BLaER1 treated with 17β-estradiol and CSF1 and Interleukin-3, amounts not matched to agents 10 nM and 100 nM (cell line): ENCODE measurements at regions not wholly inside any gene's neighbourhood (a gene's known extent, or its start where the extent isn't known, plus 50 kb on each side); places are given as distances from the start of the nearest gene placed in this dataset.

Source experiments
- H3K27ac ChIP-seq, 11 experiments: shearing (Covaris generic); formaldehyde crosslinking; 2 replicates each; pipeline ENCODE4 v1.8.1; 2022
- H3K27me3 ChIP-seq, 11 experiments: shearing (Covaris generic); formaldehyde crosslinking; 2 replicates each; pipeline ENCODE4 v1.8.1; 2022
- H3K36me3 ChIP-seq, 11 experiments: shearing (Covaris generic); formaldehyde crosslinking; 2 replicates each; pipeline ENCODE4 v1.8.1; 2022
- H3K4me1 ChIP-seq, 10 experiments: shearing (Covaris generic); formaldehyde crosslinking; 2 replicates each; pipeline ENCODE4 v1.8.1; 2022
- H3K4me2 ChIP-seq, 11 experiments: shearing (Covaris generic); formaldehyde crosslinking; 2 replicates each; pipeline ENCODE4 v1.8.1; 2022
- H3K4me3 ChIP-seq, 10 experiments: shearing (Covaris generic); formaldehyde crosslinking; 2 replicates each; pipeline ENCODE4 v1.8.1; 2022
- H3K9ac ChIP-seq, 11 experiments: shearing (Covaris generic); formaldehyde crosslinking; 2 replicates each; pipeline ENCODE4 v1.8.1; 2022
- H3K9me3 ChIP-seq, 11 experiments: shearing (Covaris generic); formaldehyde crosslinking; replicated peaks in 1 of 11; 2 replicates each; pipeline ENCODE4 v1.8.1; 2022
- H4K20me1 ChIP-seq, 11 experiments: shearing (Covaris generic); formaldehyde crosslinking; 2 replicates each; pipeline ENCODE4 v1.8.1; 2022
- Cebpa-rat ChIP-seq, 11 experiments: shearing (Covaris generic); IDR thresholded peaks; 2 replicates each; pipeline ENCODE4 v1.8.1; 2022

- H3K27me3 ChIP-seq = no peaks in the 10 kb centered on the region
- no peaks in the 10 kb centered on the region for H4K20me1 ChIP-seq
- H3K4me3 ChIP-seq = no peak overlapping the region
- H3K4me1 ChIP-seq = peaks cover 32 to 69% (median 52%) of the 10 kb centered on the region in 10 experiments
- no peak for TF ChIP-seq Cebpa-rat (IDR thresholded peaks at IDR 0.05)
- peaks cover 5 to 28% (median 12%) of the 10 kb centered on the region in 11 experiments; a peak in 16 of 22 replicates for H3K9me3 ChIP-seq
- H3K36me3 ChIP-seq = no peaks in the 10 kb centered on the region
- peak overlapping the region in 6 of 11 experiments; percentile 2 to 81 (median 35); a peak in 7 of 22 replicates for H3K4me2 ChIP-seq
- H3K27ac ChIP-seq = no peak overlapping the region
- no peak overlapping the region for H3K9ac ChIP-seq
Observed at GRCh38 chr14:61602003-61602732, 93.1 kb upstream of the HIF1A start.

DNA sequence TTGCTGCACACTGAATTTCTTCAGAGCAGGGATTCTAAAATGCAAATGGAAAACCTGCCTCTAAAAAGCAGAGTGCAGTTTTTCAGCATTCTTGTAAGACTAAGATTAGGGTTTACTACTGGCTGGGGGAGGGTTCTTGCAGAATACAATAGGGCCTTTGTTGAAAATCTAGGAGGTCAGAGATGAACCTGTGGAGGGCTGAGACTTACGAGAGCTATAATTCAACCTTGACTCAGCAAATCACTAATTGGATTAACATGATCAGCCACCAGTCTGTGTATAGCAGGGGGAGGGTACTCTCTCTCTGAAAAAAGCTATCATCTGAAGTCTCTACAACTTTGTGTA, 92.6 kb upstream of the HIF1A start:
- H3K4me2 ChIP-seq = peak overlapping the region in 5 of 11 experiments; percentile 2 to 81 (median 58); a peak in 7 of 22 replicates
- no peak for TF ChIP-seq Cebpa-rat (IDR thresholded peaks at IDR 0.05)
- H3K27me3 ChIP-seq = no peaks in the 10 kb centered on the region
- no peak overlapping the region for H3K4me3 ChIP-seq
- no peaks in the 10 kb centered on the region for H4K20me1 ChIP-seq
- H3K36me3 ChIP-seq = no peaks in the 10 kb centered on the region
- H3K9me3 ChIP-seq = peaks cover 5 to 28% (median 12%) of the 10 kb centered on the region in 11 experiments; a peak in 16 of 22 replicates
- no peak overlapping the region for H3K27ac ChIP-seq
- H3K9ac ChIP-seq = no peak overlapping the region
- H3K4me1 ChIP-seq = peaks cover 38 to 71% (median 58%) of the 10 kb centered on the region in 10 experiments

- TF ChIP-seq Cebpa-rat (IDR thresholded peaks at IDR 0.05) = no peak
Observed at GRCh38 chr14:61603736-61604135, 91.6 kb upstream of the HIF1A start.

GRCh38 chr14:61607570-61608244, 87.6 kb upstream of the HIF1A start:
- Histone ChIP-seq H3K4me2 (peak overlapping the region; percentile 29 to 72 (median 61); a peak in 21 of 22 replicates), H3K4me1 (peaks cover 45 to 70% (median 60%) of the 10 kb centered on the region in 10 experiments), H3K27me3 (no peaks in the 10 kb centered on the region), H3K4me3 (no peak overlapping the region), H3K27ac (peak overlapping the region in 7 of 11 experiments; percentile 5 to 63 (median 54); a peak in 13 of 22 replicates), H3K36me3 (no peaks in the 10 kb centered on the region), H3K9me3 (peaks cover 5 to 28% (median 12%) of the 10 kb centered on the region in 11 experiments; a peak in 16 of 22 replicates), H4K20me1 (no peaks in the 10 kb centered on the region), H3K9ac (peak overlapping the region in 2 of 11 experiments; percentile 14 to 25; a peak in 3 of 22 replicates)
- no peak for TF ChIP-seq Cebpa-rat (IDR thresholded peaks at IDR 0.05)

More at GRCh38 chr14:61603736-61604135, 91.6 kb upstream of the HIF1A start:
- Histone ChIP-seq H3K4me1 (peaks cover 42 to 73% (median 62%) of the 10 kb centered on the region in 10 experiments), H3K4me3 (no peak overlapping the region), H3K4me2 (peak overlapping the region in 10 of 11 experiments; percentile 15 to 81 (median 39); a peak in 16 of 22 replicates), H3K27ac (peak overlapping the region in 2 of 11 experiments; percentile 25 to 26; a peak in 3 of 22 replicates), H4K20me1 (no peaks in the 10 kb centered on the region), H3K9me3 (peaks cover 5 to 28% (median 12%) of the 10 kb centered on the region in 11 experiments; a peak in 16 of 22 replicates), H3K9ac (no peak overlapping the region), H3K36me3 (no peaks in the 10 kb centered on the region), H3K27me3 (no peaks in the 10 kb centered on the region)

DNA sequence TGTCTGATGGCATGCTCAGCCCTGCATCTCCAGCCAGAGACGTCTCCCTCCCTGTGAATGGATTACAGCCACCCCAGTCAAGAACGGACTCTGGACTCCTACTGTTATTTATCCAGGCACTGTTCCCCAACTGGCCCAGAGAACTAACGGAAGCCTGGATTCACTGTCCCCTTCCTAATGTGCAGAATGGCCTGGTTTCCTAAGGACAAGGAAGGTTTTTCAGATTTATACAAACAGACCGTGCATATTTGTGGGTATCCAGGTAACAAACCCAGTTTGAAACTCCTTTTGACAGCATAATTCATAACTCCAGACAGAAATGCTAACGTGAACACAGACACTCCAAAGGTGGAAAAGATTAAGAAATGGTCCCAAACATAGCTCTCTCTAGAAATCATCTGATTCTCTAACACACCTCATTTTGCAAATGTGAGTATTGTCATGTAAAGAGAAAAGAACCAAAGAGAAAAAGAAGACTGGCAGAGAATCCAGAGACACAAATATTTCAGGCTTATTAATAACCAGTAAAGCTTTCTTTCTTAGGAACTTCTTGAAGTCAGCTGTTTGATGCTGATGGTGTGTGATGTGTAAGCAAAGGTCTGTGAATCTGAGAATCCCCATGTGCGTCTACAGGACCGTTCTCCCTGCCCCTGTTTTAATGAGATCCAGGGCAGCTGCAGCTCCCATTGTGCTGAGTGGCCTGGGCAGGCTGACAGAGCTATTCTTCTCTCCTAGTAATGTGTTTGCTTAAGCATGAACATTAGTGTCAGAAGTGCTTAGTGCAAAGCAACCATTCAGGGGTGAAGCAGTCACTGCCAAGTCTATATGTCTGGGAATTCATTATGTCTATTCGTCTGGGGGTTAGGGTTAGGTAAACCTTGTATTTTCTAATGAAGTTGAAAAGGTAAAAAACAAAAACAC, 86.8 kb upstream of the HIF1A start:
- H3K9ac ChIP-seq = peak overlapping the region in 1 of 11 experiments; percentile 25; a peak in 2 of 22 replicates
- peak overlapping the region in 7 of 11 experiments; percentile 2 to 63 (median 54); a peak in 13 of 22 replicates for H3K27ac ChIP-seq
- peak overlapping the region; percentile 39 to 72 (median 61) for H3K4me2 ChIP-seq
- H3K9me3 ChIP-seq = peaks cover 5 to 27% (median 12%) of the 10 kb centered on the region in 11 experiments; a peak in 16 of 22 replicates
- H3K36me3 ChIP-seq = no peaks in the 10 kb centered on the region
- no peaks in the 10 kb centered on the region for H4K20me1 ChIP-seq
- no peak for TF ChIP-seq Cebpa-rat (IDR thresholded peaks at IDR 0.05)
- H3K27me3 ChIP-seq = no peaks in the 10 kb centered on the region
- H3K4me3 ChIP-seq = no peak overlapping the region
- peaks cover 37 to 64% (median 58%) of the 10 kb centered on the region in 10 experiments for H3K4me1 ChIP-seq

DNA sequence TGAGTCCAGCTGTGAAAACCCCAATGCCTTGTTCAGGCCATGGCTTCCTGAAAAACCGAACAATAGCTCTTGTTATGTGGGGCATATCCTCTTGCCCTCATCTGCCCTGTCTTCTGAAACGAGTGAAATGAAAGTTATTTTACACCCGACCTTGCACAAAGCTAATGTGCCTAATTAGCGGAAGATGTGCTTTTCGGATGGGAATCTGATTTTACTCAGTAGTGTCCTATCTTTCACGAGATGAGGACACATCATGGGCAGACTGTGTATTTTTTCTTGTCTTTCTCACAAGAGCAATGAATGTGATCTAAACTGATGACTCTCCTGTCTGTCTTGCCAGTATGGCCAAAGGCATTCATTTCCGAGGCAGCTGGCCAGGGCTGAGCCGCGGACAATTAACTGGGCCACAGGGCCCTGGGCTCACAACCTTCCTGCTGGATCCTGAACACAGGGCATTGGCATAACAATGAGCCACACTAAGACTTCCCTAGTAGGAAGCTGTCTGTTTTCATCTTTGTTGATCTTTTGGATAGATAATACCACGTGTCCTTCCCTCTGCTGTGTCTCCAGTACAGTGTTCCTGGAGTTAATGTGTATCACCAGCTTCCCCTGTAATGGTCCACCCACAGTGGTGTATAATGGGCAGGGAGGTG, 86.0 kb upstream of the HIF1A start:
- peak overlapping the region in 8 of 11 experiments; percentile 2 to 63 (median 34); a peak in 12 of 22 replicates for H3K27ac ChIP-seq

GRCh38 chr14:61609884-61610283, 85.4 kb upstream of the HIF1A start:
- H3K4me1 ChIP-seq = peaks cover 39 to 58% (median 50%) of the 10 kb centered on the region in 10 experiments
- H3K27me3 ChIP-seq = no peaks in the 10 kb centered on the region
- H3K9me3 ChIP-seq = peaks cover 0 to 15% (median 4%) of the 10 kb centered on the region in 11 experiments; a peak in 13 of 22 replicates
- no peaks in the 10 kb centered on the region for H3K36me3 ChIP-seq
- H3K4me3 ChIP-seq = no peak overlapping the region
- H3K9ac ChIP-seq = no peak overlapping the region
- no peak for TF ChIP-seq Cebpa-rat (IDR thresholded peaks at IDR 0.05)
- H4K20me1 ChIP-seq = no peaks in the 10 kb centered on the region
- peak overlapping the region in 2 of 11 experiments; percentile 54 to 62; a peak in 2 of 22 replicates for H3K27ac ChIP-seq
- peak overlapping the region; percentile 39 to 72 (median 61); a peak in 21 of 22 replicates for H3K4me2 ChIP-seq

More for the DNA sequence above, 86.0 kb upstream of the HIF1A start:
- no peaks in the 10 kb centered on the region for H3K27me3 ChIP-seq
- H3K9ac ChIP-seq = no peak overlapping the region
- no peak for TF ChIP-seq Cebpa-rat (IDR thresholded peaks at IDR 0.05)
- peak overlapping the region; percentile 39 to 72 (median 61) for H3K4me2 ChIP-seq
- H3K9me3 ChIP-seq = peaks cover 4 to 21% (median 10%) of the 10 kb centered on the region in 11 experiments; a peak in 16 of 22 replicates
- peaks cover 35 to 58% (median 52%) of the 10 kb centered on the region in 10 experiments for H3K4me1 ChIP-seq
- H3K4me3 ChIP-seq = no peak overlapping the region
- H3K36me3 ChIP-seq = no peaks in the 10 kb centered on the region
- H4K20me1 ChIP-seq = no peaks in the 10 kb centered on the region

DNA sequence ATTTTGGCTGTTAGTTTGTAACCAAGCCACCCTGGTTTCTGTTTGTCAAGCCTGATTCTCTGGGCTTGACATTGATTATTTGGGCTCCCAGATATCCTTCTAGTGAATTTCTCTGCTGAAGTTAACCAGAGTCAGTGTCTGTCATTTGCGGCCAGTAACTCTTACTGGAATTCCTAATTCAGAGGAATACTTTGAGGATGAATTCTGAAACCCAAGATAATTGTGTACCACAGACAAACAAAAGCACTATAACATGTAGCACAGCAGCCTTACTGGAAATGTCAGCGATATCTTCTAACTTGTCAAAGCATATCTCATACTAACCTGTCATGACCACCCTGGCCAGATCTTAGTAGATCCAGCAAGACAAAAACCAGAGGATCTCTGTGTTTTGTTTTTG, 84.4 kb upstream of the HIF1A start:
- Histone ChIP-seq H3K4me1 (peaks cover 39 to 58% (median 50%) of the 10 kb centered on the region in 10 experiments), H3K9ac (no peak overlapping the region), H4K20me1 (no peaks in the 10 kb centered on the region), H3K36me3 (no peaks in the 10 kb centered on the region), H3K27ac (peak overlapping the region in 3 of 11 experiments; percentile 5 to 28 (median 7); a peak in 3 of 22 replicates), H3K4me2 (peak overlapping the region in 10 of 11 experiments; percentile 17 to 72 (median 51); a peak in 14 of 22 replicates), H3K4me3 (no peak overlapping the region), H3K27me3 (no peaks in the 10 kb centered on the region), H3K9me3 (peaks cover 0 to 5% (median 0%) of the 10 kb centered on the region in 11 experiments; a peak in 2 of 22 replicates)
- TF ChIP-seq Cebpa-rat (IDR thresholded peaks at IDR 0.05) = no peak
